ENCODE measurements at regions not wholly inside any gene's neighbourhood (a gene's known extent, or its start where the extent isn't known, plus 50 kb on each side); places are given as distances from the start of the nearest gene placed in this dataset.
"Not testable (repeated sequence)": the region's sequence is repeated elsewhere in the genome, so short reads cannot be mapped to it uniquely, and the experiment has no call there.

DNA sequence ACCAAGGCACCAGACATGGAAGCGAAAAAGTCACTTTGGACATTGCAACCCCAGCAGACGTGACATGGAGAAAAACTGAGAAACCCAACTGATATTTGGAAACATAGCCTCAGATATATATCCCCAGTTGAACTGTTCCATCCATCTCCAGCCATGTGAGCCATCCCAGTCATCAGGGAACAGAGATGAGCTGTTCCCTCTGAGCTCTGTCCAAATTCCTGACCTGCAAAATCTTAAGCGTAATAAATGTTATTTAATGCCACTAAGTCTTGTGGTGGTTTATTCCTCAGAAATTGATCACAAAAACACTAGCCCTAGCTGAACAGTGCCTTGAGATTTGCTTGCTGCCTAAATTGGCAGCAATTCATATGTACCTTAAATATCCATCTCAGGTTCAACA lies 182.8 kb downstream of the NRP2 start:
- CTCF ChIA-PET = interaction anchor here (0.9 kb wide), 1 partner anchor 61 kb away, joined by 4 read pairs; no protein-coding TSS in a partner anchor
- H3K9me3 Mint-ChIP-seq = no peaks in the 10 kb centered on the region

DNA sequence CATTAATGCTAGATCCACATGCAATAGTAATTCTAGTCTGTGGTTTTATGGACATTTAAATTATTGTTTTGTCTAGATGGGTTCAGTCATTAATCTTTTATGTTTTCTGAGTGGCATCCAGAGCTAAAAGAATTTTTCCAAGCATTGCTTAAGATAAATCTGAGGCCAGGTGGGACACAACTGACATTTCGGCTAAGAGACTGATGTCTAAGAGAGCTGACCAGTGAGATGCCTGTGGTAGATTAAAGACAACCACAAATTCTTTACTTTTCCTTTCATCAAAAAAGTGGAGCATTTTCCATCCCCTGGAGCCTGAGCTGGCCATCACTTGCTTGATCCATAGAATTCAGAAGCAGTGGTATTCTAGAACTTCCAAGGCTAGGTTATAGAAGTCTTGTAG lies 182.2 kb downstream of the NRP2 start:
- no peaks in the 10 kb centered on the region for H3K36me3 Mint-ChIP-seq
- H3K27ac Mint-ChIP-seq = no peak overlapping the region
- POLR2A ChIA-PET = no interaction called here
- TF ChIP-seq NFE2L1 (CRISPR knock-in tag; IDR thresholded peaks at IDR 0.05) = no peak
- TF ChIP-seq NR1H2 (CRISPR knock-in tag; IDR thresholded peaks at IDR 0.05) = no peak
- TF ChIP-seq MYBL2 (CRISPR knock-in tag; IDR thresholded peaks at IDR 0.05) = no peak
- TF ChIP-seq, protein P1, sequence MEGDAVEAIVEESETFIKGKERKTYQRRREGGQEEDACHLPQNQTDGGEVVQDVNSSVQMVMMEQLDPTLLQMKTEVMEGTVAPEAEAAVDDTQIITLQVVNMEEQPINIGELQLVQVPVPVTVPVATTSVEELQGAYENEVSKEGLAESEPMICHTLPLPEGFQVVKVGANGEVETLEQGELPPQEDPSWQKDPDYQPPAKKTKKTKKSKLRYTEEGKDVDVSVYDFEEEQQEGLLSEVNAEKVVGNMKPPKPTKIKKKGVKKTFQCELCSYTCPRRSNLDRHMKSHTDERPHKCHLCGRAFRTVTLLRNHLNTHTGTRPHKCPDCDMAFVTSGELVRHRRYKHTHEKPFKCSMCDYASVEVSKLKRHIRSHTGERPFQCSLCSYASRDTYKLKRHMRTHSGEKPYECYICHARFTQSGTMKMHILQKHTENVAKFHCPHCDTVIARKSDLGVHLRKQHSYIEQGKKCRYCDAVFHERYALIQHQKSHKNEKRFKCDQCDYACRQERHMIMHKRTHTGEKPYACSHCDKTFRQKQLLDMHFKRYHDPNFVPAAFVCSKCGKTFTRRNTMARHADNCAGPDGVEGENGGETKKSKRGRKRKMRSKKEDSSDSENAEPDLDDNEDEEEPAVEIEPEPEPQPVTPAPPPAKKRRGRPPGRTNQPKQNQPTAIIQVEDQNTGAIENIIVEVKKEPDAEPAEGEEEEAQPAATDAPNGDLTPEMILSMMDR (IDR thresholded peaks at IDR 0.05) = no peak
- TF ChIP-seq, protein P2, sequence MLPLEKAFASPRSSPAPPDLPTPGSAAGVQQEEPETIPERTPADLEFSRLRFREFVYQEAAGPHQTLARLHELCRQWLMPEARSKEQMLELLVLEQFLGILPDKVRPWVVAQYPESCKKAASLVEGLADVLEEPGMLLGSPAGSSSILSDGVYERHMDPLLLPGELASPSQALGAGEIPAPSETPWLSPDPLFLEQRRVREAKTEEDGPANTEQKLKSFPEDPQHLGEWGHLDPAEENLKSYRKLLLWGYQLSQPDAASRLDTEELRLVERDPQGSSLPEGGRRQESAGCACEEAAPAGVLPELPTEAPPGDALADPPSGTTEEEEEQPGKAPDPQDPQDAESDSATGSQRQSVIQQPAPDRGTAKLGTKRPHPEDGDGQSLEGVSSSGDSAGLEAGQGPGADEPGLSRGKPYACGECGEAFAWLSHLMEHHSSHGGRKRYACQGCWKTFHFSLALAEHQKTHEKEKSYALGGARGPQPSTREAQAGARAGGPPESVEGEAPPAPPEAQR (CRISPR knock-in tag; IDR thresholded peaks at IDR 0.05) = no peak
- no peak for TF ChIP-seq ZNF232 (CRISPR knock-in tag; IDR thresholded peaks at IDR 0.05)
- TF ChIP-seq ZNF138 (CRISPR knock-in tag; conservative IDR thresholded peaks at IDR 0.05) = no peak
- CTCF ChIA-PET = interaction anchor here (0.9 kb wide), 1 partner anchor 62 kb away, joined by 4 read pairs; no protein-coding TSS in a partner anchor
- H3K9me3 Mint-ChIP-seq = no peaks in the 10 kb centered on the region
- ATAC-seq (no peak), DNase-seq (ENCODE audit: low spot score) (no peak)
- no peaks in the 10 kb centered on the region; the same call in 1 of the 2 replicates for H3K27me3 Mint-ChIP-seq (ENCODE audit: low read depth)
- H3K4me1 Mint-ChIP-seq = no peaks in the 10 kb centered on the region
- no peak overlapping the region for H3K4me3 Mint-ChIP-seq

More for the DNA sequence above, 182.8 kb downstream of the NRP2 start:
- no peak overlapping the region for H3K4me3 Mint-ChIP-seq
- DNase-seq (ENCODE audit: low spot score) (no peak), ATAC-seq (no peak)
- no peaks in the 10 kb centered on the region for H3K4me1 Mint-ChIP-seq
- no peaks in the 10 kb centered on the region for H3K27me3 Mint-ChIP-seq (ENCODE audit: low read depth)
- H3K36me3 Mint-ChIP-seq = no peaks in the 10 kb centered on the region
- no peak for TF ChIP-seq E2F5 (CRISPR knock-in tag; IDR thresholded peaks at IDR 0.05)
- no peak for TF ChIP-seq NFATC4 (CRISPR knock-in tag; IDR thresholded peaks at IDR 0.05)
- TF ChIP-seq ZNF121 (CRISPR knock-in tag; IDR thresholded peaks at IDR 0.05) = no peak
- no peak for TF ChIP-seq NR3C1 (CRISPR knock-in tag; conservative IDR thresholded peaks at IDR 0.05; ENCODE audit: low read depth)
- TF ChIP-seq NFE2L1 (CRISPR knock-in tag; IDR thresholded peaks at IDR 0.05) = no peak
- TF ChIP-seq, protein P3, sequence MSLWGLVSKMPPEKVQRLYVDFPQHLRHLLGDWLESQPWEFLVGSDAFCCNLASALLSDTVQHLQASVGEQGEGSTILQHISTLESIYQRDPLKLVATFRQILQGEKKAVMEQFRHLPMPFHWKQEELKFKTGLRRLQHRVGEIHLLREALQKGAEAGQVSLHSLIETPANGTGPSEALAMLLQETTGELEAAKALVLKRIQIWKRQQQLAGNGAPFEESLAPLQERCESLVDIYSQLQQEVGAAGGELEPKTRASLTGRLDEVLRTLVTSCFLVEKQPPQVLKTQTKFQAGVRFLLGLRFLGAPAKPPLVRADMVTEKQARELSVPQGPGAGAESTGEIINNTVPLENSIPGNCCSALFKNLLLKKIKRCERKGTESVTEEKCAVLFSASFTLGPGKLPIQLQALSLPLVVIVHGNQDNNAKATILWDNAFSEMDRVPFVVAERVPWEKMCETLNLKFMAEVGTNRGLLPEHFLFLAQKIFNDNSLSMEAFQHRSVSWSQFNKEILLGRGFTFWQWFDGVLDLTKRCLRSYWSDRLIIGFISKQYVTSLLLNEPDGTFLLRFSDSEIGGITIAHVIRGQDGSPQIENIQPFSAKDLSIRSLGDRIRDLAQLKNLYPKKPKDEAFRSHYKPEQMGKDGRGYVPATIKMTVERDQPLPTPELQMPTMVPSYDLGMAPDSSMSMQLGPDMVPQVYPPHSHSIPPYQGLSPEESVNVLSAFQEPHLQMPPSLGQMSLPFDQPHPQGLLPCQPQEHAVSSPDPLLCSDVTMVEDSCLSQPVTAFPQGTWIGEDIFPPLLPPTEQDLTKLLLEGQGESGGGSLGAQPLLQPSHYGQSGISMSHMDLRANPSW (CRISPR knock-in tag; conservative IDR thresholded peaks at IDR 0.05; ENCODE audit: low read depth) = no peak
- no peak for TF ChIP-seq ZNF425 (CRISPR knock-in tag; conservative IDR thresholded peaks at IDR 0.05)
- TF ChIP-seq RELA (CRISPR knock-in tag; IDR thresholded peaks at IDR 0.05; ENCODE audit: borderline replicate concordance) = no peak
- TF ChIP-seq MXD4 (CRISPR knock-in tag; IDR thresholded peaks at IDR 0.05; ENCODE audit: borderline replicate concordance) = no peak
- TF ChIP-seq PRRX2 (CRISPR knock-in tag; IDR thresholded peaks at IDR 0.05) = no peak
- TF ChIP-seq NR2C2 (CRISPR knock-in tag; IDR thresholded peaks at IDR 0.05) = no peak
- no peak overlapping the region for H3K27ac Mint-ChIP-seq
- POLR2A ChIA-PET = no interaction called here

GRCh38 chr2:205862761-205863160 lies 180.5 kb downstream of the NRP2 start:
- CTCF ChIA-PET; H3K27ac Mint-ChIP-seq; POLR2A ChIA-PET; H3K36me3 Mint-ChIP-seq; ATAC-seq; H3K4me1 Mint-ChIP-seq; H3K27me3 Mint-ChIP-seq (ENCODE audit: low read depth); H3K9me3 Mint-ChIP-seq; DNase-seq (ENCODE audit: low spot score); H3K4me3 Mint-ChIP-seq: not testable (repeated sequence)

Measured in WTC11 (cell line).